WTC11 (cell line): ENCODE measurements at regions not wholly inside any gene's neighbourhood (a gene's known extent, or its start where the extent isn't known, plus 50 kb on each side); places are given as distances from the start of the nearest gene placed in this dataset.

Experiments
- CBFB ChIP-seq: sonication (generic); formaldehyde crosslinking; IDR thresholded peaks from 2 replicates; pipeline ENCODE4 v1.8.1; 2022; ENCODE audit warnings: mild to moderate bottlenecking, low read depth, missing genetic modification reagents
- JUN ChIP-seq: sonication (generic); formaldehyde crosslinking; IDR thresholded peaks from 2 replicates; pipeline ENCODE4 v1.8.0; 2023; ENCODE audit warnings: mild to moderate bottlenecking, missing genetic modification reagents
- NFYB ChIP-seq: sonication (generic); formaldehyde crosslinking; conservative IDR thresholded peaks from 2 replicates; pipeline ENCODE4 v1.8.0; 2022; ENCODE audit warnings: low read depth, missing genetic modification reagents
- NR2C2 ChIP-seq: sonication (generic); formaldehyde crosslinking; IDR thresholded peaks from 2 replicates; pipeline ENCODE4 v1.8.0; 2022; ENCODE audit warnings: mild to moderate bottlenecking, missing genetic modification reagents
- ZNF396 ChIP-seq: fragments of 250-450 bp; sonication (Bioruptor Pico); IDR thresholded peaks from 2 replicates; pipeline ENCODE4 v1.8.0; 2021; ENCODE audit warnings: mild to moderate bottlenecking, moderate library complexity, borderline replicate concordance
- TF ChIP-seq, protein P1 (sequence below): fragments of 250-450 bp; sonication (Bioruptor Pico); IDR thresholded peaks from 2 replicates; pipeline ENCODE4 v1.9.0; 2021; ENCODE audit warnings: mild to moderate bottlenecking
- TF ChIP-seq, protein P2 (sequence below): fragments of 200-600 bp; IDR thresholded peaks from 2 replicates; pipeline ENCODE4 v1.8.0; 2022; ENCODE audit warnings: antibody characterized with exemption
- TF ChIP-seq, protein P3 (sequence below): sonication (generic); formaldehyde crosslinking; IDR thresholded peaks from 2 replicates; pipeline ENCODE4 v1.8.0; 2023; ENCODE audit warnings: missing genetic modification reagents

DNA sequence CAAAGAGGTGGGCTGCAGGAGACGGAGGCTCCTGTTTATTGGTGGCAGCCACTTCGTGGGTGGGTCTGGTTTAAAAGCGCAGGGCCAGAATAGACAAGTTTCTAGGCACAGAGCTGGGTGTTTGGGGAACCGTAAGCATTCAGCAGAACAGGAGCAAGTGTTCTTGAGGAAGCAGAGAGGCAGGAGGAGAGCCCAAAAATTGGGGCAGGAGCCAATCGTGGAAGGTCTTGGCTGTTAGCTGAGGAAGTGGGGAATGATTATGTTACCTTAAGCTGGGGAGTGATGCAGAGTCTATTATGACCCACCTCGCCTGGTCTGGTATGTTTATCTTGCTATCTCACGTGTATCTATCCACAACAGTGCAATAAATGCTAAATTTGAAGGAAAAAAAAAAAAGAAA is 64.3 kb upstream of the ATL2 start:
- TF ChIP-seq NFYB (no peak), ZNF396 (CRISPR knock-in tag) (no peak), CBFB (CRISPR knock-in tag) (no peak), NR2C2 (CRISPR knock-in tag) (no peak), JUN (CRISPR knock-in tag) (no peak)
- TF ChIP-seq, protein P1, sequence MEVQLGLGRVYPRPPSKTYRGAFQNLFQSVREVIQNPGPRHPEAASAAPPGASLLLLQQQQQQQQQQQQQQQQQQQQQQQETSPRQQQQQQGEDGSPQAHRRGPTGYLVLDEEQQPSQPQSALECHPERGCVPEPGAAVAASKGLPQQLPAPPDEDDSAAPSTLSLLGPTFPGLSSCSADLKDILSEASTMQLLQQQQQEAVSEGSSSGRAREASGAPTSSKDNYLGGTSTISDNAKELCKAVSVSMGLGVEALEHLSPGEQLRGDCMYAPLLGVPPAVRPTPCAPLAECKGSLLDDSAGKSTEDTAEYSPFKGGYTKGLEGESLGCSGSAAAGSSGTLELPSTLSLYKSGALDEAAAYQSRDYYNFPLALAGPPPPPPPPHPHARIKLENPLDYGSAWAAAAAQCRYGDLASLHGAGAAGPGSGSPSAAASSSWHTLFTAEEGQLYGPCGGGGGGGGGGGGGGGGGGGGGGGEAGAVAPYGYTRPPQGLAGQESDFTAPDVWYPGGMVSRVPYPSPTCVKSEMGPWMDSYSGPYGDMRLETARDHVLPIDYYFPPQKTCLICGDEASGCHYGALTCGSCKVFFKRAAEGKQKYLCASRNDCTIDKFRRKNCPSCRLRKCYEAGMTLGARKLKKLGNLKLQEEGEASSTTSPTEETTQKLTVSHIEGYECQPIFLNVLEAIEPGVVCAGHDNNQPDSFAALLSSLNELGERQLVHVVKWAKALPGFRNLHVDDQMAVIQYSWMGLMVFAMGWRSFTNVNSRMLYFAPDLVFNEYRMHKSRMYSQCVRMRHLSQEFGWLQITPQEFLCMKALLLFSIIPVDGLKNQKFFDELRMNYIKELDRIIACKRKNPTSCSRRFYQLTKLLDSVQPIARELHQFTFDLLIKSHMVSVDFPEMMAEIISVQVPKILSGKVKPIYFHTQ, result no peak
- TF ChIP-seq, protein P2, sequence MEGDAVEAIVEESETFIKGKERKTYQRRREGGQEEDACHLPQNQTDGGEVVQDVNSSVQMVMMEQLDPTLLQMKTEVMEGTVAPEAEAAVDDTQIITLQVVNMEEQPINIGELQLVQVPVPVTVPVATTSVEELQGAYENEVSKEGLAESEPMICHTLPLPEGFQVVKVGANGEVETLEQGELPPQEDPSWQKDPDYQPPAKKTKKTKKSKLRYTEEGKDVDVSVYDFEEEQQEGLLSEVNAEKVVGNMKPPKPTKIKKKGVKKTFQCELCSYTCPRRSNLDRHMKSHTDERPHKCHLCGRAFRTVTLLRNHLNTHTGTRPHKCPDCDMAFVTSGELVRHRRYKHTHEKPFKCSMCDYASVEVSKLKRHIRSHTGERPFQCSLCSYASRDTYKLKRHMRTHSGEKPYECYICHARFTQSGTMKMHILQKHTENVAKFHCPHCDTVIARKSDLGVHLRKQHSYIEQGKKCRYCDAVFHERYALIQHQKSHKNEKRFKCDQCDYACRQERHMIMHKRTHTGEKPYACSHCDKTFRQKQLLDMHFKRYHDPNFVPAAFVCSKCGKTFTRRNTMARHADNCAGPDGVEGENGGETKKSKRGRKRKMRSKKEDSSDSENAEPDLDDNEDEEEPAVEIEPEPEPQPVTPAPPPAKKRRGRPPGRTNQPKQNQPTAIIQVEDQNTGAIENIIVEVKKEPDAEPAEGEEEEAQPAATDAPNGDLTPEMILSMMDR, result no peak
- TF ChIP-seq, protein P3, sequence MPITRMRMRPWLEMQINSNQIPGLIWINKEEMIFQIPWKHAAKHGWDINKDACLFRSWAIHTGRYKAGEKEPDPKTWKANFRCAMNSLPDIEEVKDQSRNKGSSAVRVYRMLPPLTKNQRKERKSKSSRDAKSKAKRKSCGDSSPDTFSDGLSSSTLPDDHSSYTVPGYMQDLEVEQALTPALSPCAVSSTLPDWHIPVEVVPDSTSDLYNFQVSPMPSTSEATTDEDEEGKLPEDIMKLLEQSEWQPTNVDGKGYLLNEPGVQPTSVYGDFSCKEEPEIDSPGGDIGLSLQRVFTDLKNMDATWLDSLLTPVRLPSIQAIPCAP (CRISPR knock-in tag), result no peak
